T47D (cell line): ENCODE measurements at regions not wholly inside any gene's neighbourhood (a gene's known extent, or its start where the extent isn't known, plus 50 kb on each side); places are given as distances from the start of the nearest gene placed in this dataset.

Experiments used
- DNase-seq, 2 experiments: peaks; one replicate each; pipeline versions ENCODE4 v3.0.0 to v3.0.0-alpha.2; 2011 to 2012; ENCODE audit warnings: low read depth in 1 of 2, low spot score in 1 of 2
- JUND ChIP-seq: IDR thresholded peaks from 2 replicates; pipeline ENCODE4 v1.6.1; 2012; ENCODE audit warnings: low read depth
- in situ Hi-C: cut with HindIII; loops from 2 replicates; pipeline ENCODE4 v1.10.0; 2016; ENCODE audit warnings: low sequenced_read_pairs, low pct_unique_long_range_greater_than_20kb

DNA sequence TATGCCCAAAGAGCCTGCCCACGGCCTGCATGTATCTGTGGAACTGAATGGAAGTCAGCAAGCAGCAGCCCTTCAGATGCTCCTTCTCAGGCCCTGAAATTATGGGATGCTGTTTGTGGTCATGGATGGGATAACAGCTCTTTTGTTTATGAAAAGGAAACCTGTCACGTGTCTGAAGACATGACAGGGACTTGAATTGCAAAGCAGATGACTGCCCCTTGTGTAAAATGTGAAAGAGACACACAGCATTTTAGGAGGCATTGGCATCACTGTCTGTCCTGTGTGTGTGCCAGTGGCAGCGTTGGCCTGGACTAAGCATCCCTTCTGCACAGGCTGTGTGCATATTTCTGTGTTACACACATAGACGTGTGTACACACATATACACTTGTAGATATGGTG, 192.1 kb downstream of the VRK1 start:
- no peak for DNase-seq
- in situ Hi-C loops, result no loop called here
- no peak for TF ChIP-seq JUND

DNA sequence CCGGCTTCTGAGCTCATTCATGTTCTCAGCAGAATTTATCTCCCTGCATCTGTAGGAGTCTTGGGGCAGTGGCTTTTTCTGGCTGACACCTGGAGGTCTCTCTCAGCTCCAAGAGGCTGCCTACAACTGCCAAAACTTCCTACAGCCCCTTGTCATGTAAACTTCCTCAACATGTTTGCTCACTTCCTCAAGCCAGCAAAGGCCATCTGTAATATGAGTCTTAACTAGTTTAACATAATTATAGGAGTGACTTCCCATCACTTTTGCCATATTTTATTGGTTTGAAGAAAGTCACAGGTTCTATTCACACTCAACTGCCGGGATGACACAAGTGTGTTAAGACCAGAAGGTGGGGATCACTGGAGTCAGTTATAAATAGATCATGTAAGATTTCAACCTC, 194.0 kb downstream of the VRK1 start:
- TF ChIP-seq JUND, result no peak
- in situ Hi-C loops, result no loop called here
- DNase-seq, result no peak

DNA sequence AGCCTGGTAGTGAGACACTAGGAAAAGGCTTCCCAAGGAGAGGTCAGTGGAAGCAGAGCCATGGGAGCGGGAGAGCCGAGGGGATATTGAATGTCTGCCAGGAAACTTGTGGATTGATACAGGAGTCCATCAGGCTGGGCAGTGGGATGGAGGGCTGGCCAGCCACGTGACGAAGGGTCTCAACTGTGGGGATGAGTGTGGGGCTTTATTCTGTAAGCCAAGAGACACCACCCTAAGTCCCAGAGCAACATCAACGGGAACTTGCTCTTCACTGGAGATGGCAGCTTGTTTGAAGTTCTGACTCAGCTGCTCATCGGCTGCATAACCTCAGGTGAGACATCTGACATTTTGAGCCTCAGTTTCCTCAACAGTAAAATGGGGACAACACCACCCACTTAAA, 197.8 kb downstream of the VRK1 start:
- no peak for DNase-seq
- in situ Hi-C loops, result no loop called here
- no peak for TF ChIP-seq JUND

DNA sequence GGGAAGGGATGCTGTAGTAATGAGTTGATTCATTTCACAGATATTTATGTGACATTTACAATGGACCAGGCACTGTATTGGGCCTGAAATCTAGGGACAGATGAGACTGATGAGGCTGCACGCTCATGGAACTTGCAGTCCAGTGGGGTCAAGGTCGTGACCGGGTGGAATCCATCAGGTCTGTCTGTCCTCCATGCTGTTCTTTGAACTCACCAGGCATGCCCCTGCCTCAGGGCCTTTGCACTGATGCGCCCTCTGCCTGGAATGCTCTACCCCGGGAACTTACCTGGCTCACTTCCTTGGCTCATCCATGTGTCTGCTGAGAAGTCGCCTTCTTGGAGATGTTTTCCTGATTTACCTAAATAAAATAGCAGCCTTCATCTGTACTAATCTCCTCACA, 200.1 kb downstream of the VRK1 start:
- TF ChIP-seq JUND, result no peak
- in situ Hi-C loops, result no loop called here
- no peak for DNase-seq

DNA sequence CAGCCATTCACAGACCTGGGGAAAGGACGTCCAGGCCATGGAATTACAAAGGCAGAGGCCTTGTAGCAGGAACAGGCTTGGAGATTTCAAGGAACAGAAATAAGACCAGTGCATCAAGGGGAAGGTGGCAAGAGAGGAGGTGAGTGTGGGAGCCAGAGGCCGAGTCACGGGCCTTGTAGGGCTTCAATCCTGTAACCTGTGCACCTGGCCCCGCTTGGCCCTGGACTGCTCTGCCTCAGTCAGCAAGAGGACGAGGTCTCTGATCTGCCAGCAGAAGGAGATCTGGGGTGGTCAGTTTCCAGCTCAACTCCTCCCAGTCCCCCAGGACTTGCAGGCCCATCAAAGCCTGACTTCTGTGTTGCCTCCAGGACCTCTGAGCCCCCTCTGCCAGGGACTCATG, 200.8 kb downstream of the VRK1 start:
- no peak for TF ChIP-seq JUND
- in situ Hi-C loops, result no loop called here
- no peak for DNase-seq

DNA sequence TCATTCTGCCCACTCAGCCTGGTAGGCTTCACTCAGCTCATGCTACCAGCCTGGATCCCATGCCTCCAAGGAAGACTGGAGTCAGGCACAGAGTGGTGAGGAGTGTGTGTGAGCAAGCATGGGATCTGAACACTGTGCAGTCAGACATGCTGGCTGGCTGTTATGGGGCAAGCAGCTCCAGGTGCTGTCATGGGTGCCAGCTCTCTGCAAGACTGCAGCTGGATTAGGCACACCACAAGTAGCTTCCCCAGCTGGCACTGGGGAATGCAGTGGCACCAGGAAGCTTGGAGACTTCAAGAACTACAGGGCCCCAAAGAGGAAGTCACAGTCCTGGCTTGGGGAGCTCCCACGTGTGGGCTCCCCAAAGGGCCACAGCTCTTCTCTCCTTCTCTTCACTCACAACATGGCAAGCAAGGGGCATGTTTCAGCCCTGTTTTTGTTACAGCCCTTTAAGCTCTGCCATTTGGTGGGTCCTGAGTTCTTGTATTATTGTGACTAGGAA, 202.5 kb downstream of the VRK1 start:
- DNase-seq, result no peak
- in situ Hi-C loops, result no loop called here
- TF ChIP-seq JUND, result no peak

DNA sequence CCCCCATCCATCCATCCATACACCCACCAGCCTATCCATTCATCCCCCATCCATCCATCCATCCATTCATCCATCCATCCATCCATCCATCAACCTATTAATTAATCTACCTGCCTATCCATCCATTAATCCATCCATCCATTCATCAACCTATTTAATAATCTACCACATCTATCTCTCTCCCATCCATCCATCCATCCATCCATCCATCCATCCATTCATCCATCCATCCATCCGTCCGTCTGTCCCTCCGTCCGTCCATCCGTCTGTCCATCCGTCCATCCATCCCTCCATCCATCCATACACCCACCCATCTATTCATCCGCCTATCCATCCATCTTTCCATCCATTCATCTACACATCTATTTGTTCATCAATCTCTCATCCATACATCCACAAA, 205.3 kb downstream of the VRK1 start:
- no peak for DNase-seq
- in situ Hi-C loops, result no loop called here
- no peak for TF ChIP-seq JUND

DNA sequence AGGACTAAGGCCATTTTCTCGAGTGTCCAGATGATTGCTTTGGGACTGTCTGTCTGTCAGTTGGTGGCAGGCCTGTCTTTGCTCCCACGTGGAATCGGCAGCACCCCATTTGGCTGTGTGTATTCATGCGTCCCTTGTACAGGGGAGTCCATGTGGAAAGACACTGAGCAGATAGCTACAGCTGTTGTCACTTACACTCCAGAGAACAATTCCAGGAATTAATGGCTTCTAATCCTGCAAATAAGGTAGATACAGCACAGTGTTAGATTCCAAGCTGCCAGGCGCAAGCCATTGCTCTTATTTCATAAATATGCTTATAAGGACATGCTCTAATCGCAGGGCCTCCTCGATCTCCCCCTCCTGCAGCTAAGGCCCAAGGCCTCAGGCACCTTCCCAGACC, 208.8 kb downstream of the VRK1 start:
- DNase-seq, result no peak
- in situ Hi-C loops, result no loop called here
- TF ChIP-seq JUND, result no peak

DNA sequence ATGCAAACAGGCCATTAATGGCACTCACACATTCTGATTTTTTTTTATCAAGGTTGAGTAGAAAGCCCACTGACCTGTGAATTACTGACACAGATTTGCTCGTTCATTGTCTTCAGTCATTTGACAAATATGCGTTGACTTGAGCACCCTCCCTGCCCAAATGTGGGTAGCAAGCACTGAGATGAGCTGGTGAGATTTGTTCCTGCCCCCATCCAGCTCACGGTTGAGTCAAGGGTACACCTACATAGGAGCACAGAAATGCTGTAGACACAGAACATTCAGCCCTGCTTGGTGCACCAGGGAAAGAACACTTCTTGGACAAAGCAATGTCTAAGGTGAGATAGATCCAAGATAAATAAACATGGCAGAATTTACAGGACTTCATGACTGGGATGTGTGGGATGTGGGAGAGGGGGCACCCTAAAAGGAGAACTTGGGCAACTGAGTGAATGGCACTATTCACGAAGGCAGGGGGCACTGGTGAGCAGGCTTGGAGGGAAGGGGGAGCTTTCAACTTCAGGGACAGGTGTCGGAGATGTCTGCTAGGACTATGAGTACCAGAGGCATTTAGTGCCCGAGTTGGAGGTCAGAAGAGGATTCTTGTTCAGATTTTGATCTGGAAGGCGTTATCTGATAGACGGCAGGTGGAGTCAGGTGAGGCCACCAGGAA, 213.4 kb downstream of the VRK1 start:
- in situ Hi-C loops, result no loop called here
- no peak for TF ChIP-seq JUND
- no peak for DNase-seq

DNA sequence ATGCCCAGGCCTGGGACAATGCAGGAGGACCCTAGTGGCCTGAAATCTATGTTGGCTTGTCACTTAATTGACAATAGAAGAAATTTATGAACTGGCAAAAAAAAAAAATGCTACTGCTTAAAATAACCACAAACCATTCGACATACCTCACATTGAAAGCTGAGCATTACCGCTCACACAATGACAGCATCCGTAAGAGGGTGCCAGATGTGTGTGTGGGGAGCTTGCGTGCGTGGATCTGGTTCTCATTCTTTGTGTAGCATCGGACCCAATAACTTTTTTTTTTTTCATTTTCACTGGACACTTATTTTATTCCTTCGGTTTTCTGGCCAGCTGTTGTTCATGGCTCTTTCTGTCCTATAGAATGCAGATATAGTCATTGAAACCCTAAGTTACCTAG, 216.7 kb downstream of the VRK1 start:
- in situ Hi-C loops, result no loop called here
- DNase-seq, result no peak
- no peak for TF ChIP-seq JUND

DNA sequence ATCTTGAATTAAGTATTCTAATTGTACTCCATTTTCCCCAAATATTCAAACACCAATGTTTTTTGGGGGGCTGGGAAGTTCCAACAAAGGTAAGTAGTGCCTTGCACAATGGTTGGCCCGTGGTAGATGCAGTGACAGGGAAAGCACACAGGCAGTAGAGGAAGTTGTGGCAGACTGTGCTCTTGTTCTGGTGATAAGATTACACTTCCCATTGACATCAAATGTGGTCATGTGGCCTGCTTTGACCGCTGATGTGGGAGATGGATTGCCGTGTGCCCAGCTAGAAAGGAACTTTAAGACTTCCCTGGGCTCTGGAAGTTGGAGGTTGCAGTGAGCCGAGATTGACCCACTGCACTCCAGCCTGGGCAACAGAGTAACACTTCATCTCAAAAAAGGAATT, 223.8 kb downstream of the VRK1 start:
- no peak for DNase-seq
- in situ Hi-C loops, result no loop called here
- no peak for TF ChIP-seq JUND

DNA sequence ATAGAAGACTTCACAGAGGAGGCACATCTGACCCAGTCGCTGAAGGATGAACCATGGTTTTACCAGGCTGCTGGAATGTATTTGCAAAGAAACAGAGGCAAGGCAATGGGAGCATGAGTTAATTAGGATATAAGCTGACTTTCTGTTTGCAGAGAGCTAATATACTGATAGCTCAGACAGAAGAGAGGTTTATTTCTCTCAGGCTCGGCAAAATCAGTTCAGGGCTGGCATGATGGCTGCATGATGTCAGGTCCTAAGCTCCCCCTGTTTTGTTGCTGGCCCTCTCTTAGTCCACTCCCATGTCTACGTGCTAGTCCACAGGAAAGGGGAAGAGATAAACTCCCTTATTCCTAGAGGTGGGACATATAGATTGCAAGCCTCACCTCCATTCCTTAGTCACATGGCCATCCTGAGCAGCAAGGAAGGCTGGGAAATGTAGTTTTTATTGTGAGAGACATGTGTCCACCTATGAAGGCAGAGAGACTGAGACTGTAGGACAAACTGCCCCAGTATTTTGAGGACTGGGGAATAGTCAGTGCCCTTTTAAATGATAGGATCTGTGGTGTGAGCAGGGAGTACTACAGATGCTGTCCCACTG, 224.5 kb downstream of the VRK1 start:
- DNase-seq, result peak in 1 of 2 experiments; percentile 31
- TF ChIP-seq JUND, result no peak
- in situ Hi-C loops, result no loop called here

DNA sequence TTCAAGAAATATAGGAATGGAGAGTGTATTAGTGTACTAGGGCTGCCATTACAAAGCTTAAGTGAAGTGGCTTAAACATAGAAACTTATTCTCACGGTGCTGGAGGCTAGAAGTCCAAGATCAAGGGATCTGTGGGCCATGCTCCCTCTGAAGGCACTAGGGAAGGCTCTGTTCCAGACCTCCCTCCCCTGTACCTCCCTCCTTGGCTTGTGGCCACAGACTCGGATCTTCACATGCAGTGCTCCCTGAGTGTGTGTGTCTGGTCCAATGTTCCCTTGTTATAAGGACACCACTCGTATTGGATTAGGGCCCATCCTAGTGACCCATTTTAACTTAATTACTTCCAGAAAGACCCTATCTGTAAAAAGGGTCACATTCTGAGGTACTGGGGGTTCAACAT, 225.6 kb downstream of the VRK1 start:
- TF ChIP-seq JUND, result no peak
- DNase-seq, result no peak
- in situ Hi-C loops, result no loop called here

DNA sequence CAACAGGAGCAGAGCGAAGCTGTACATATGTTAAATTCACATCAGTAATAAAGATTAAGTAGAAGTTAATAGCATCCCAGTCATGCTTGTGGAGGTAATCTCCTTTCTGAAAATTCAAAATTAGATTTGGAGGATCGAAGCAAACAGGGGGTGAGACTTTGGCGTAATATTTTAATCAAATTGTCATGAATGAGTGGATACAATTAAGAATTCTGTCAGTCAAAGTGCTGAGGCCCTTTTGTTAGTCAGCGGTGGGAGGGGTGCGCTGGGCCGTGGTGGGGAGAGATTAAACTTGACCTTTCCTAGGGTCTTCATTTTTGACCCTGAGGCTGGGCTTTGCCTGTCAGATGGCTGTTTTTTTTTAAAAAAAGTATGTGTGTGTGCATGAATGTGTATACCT, 226.7 kb downstream of the VRK1 start:
- in situ Hi-C loops, result no loop called here
- TF ChIP-seq JUND, result no peak
- DNase-seq, result no peak
